Spleen (tissue), 11 donors: ENCODE measurements at regions not wholly inside any gene's neighbourhood (a gene's known extent, or its start where the extent isn't known, plus 50 kb on each side); places are given as distances from the start of the nearest gene placed in this dataset.

ENCODE experiments used
- DNase-seq: peaks from one replicate; pipeline ENCODE4 v3.0.0-alpha.2; 2020
- H3K27ac ChIP-seq, 8 donors: fragments of 200-600 bp; sonication (generic) in 7 of 8; 1 replicate in 4 of 8; 2 replicates in 4 of 8; pipeline versions ENCODE4 v1.5.0 to v1.8.0; 2016 to 2021; ENCODE audit warnings: inconsistent platforms in 4 of 8, mild to moderate bottlenecking in 4 of 8, moderate library complexity in 1 of 8
- H3K27me3 ChIP-seq, 7 donors: fragments of 200-600 bp; sonication (generic) in 6 of 7; replicated peaks in 1 of 7; 1 replicate in 4 of 7; 2 replicates in 3 of 7; pipeline versions ENCODE4 v1.5.0 to v1.8.0; 2016 to 2021; ENCODE audit warnings: inconsistent platforms in 3 of 7, mild to moderate bottlenecking in 1 of 7
- H3K36me3 ChIP-seq, 6 donors: fragments of 200-600 bp; sonication (generic) in 5 of 6; 1 replicate in 4 of 6; 2 replicates in 2 of 6; pipeline versions ENCODE4 v1.5.0 to v1.8.0; 2016 to 2021; ENCODE audit warnings: inconsistent platforms in 2 of 6
- H3K4me1 ChIP-seq, 6 donors: fragments of 200-600 bp; sonication (generic) in 5 of 6; 1 replicate in 3 of 6; 2 replicates in 3 of 6; pipeline versions ENCODE4 v1.5.0 to v1.8.0; 2016 to 2021; ENCODE audit warnings: inconsistent platforms in 3 of 6
- H3K4me3 ChIP-seq, 8 donors: fragments of 200-600 bp; sonication (generic) in 7 of 8; 1 replicate in 4 of 8; 2 replicates in 4 of 8; pipeline versions ENCODE4 v1.5.0 to v1.8.0; 2016 to 2021; ENCODE audit warnings: inconsistent platforms in 4 of 8, mild to moderate bottlenecking in 4 of 8, moderate library complexity in 2 of 8
- H3K9me3 ChIP-seq, 8 donors: fragments of 200-600 bp; sonication (generic) in 7 of 8; 1 replicate in 4 of 8; 2 replicates in 4 of 8; pipeline versions ENCODE4 v1.5.0 to v1.8.0; 2016 to 2021; ENCODE audit warnings: inconsistent platforms in 4 of 8
- POLR2A ChIP-seq, 3 donors: fragments of 450-650 bp; IDR thresholded peaks; one replicate each; pipeline ENCODE4 v1.5.1; 2017; ENCODE audit warnings: antibody characterized with exemption in 3 of 3, mild to moderate bottlenecking in 1 of 3
- POLR2AphosphoS5 ChIP-seq, 3 donors: sonication (generic); formaldehyde crosslinking; IDR thresholded peaks; one replicate each; pipeline ENCODE4 v1.5.1; 2017; ENCODE audit warnings: antibody characterized with exemption in 3 of 3
- WGBS, 5 donors: extraction: QIAGEN DNeasy Blood & Tissue Kit in 3 of 5; methylation state at CpG; one replicate each; pipeline versions ENCODE4 v1.1.5 to v1.1.7; 2013 to 2018; 5-methylcytosine and 5-hydroxymethylcytosine counted together
- intact Hi-C: fragments of 100-400 bp; cut with DNase I; formaldehyde crosslinking; loops from one replicate; pipeline ENCODE4 v1.15.0; 2023; ENCODE audit warnings: low total_unique reads
- TF ChIP-seq, protein P1 (sequence below), 11 experiments: fragments of 200-600 bp in 7 of 11; fragments of 450-650 bp in 4 of 11; sonication (generic) in 4 of 11; IDR thresholded peaks in 8 of 11; conservative IDR thresholded peaks in 3 of 11; 1 replicate in 7 of 11; 2 replicates in 4 of 11; pipeline versions ENCODE4 v1.4.0 to v1.8.0; 2016 to 2021; ENCODE audit warnings: antibody characterized with exemption in 11 of 11, inconsistent platforms in 4 of 11, mild to moderate bottlenecking in 1 of 11
- donor health status: healthy with polysubstance abuse.
- donor health status: DM: no; HTN: no; CAD: no; lungs with moderate emphysema.
- donor health status: DM: no; HTN: no; CAD: no.
- donor health status: Bipolar disorder and iron deficiency.
- donor health status: healthy.
- donor health status: DM: no; HTN: no; CAD: no.
- donor health status: DM: yes; HTN: yes; CAD: no.

DNA sequence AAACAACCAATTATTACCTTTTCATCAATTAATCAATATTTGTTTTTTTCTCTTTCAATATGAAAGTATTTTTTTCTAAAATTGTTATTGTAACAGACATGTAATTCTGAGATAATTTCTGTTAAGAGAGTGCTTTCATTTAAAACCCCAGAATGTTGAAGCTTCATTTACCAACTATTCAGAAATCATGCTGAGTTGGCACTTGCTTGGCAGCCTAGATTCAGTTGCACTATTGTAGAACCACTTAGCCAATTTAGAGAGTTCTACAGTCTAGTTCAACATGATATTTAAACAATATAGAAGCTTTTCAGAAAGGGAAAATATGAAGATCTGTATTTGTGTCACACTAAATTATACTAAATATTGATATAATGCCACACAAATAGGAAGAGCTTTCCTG, 56.1 kb upstream of the NKAIN2 start:
- H3K4me1 ChIP-seq, result no peaks in the 10 kb centered on the region
- intact Hi-C loops, result no loop called here
- H3K27me3 ChIP-seq, result no peaks in the 10 kb centered on the region
- H3K36me3 ChIP-seq, result no peaks in the 10 kb centered on the region
- H3K4me3 ChIP-seq, result no peak overlapping the region
- TF ChIP-seq POLR2A (IDR thresholded peaks at IDR 0.05) (no peak), POLR2AphosphoS5 (IDR thresholded peaks at IDR 0.05) (no peak)
- TF ChIP-seq, protein P1, sequence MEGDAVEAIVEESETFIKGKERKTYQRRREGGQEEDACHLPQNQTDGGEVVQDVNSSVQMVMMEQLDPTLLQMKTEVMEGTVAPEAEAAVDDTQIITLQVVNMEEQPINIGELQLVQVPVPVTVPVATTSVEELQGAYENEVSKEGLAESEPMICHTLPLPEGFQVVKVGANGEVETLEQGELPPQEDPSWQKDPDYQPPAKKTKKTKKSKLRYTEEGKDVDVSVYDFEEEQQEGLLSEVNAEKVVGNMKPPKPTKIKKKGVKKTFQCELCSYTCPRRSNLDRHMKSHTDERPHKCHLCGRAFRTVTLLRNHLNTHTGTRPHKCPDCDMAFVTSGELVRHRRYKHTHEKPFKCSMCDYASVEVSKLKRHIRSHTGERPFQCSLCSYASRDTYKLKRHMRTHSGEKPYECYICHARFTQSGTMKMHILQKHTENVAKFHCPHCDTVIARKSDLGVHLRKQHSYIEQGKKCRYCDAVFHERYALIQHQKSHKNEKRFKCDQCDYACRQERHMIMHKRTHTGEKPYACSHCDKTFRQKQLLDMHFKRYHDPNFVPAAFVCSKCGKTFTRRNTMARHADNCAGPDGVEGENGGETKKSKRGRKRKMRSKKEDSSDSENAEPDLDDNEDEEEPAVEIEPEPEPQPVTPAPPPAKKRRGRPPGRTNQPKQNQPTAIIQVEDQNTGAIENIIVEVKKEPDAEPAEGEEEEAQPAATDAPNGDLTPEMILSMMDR (IDR thresholded peaks at IDR 0.05 in 8 of 11, conservative IDR thresholded peaks at IDR 0.05 in 3 of 11), result no peak
- no peak overlapping the region for H3K27ac ChIP-seq
- H3K9me3 ChIP-seq, result no peaks in the 10 kb centered on the region
- no peak for DNase-seq

DNA sequence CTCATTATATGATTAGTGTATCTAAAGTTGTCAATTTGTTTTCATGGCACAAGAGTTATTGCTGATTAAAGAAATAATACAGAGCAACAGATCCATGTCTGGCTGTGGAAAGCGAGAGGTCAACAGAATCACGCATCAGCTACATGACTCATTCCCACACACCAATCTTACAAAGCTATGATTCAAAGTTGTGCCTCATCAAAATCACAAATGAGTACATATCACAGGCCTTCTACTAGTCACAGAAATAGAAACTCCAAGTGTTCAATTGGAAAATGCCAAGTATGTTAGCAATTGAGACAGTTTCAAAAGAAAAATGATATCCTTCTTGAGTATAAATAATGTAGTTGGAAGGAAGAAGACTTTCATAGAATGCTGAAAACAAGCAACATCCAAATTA, 57.8 kb upstream of the NKAIN2 start:
- intact Hi-C loops, result no loop called here
- no peaks in the 10 kb centered on the region for H3K9me3 ChIP-seq
- H3K36me3 ChIP-seq, result no peaks in the 10 kb centered on the region
- no peak for DNase-seq
- 78 to 89% (median 85%) methylated on average over 2 of the region's 2 CpGs for WGBS, 5 donors
- H3K27me3 ChIP-seq, result no peaks in the 10 kb centered on the region
- no peak overlapping the region for H3K27ac ChIP-seq
- H3K4me3 ChIP-seq, result no peak overlapping the region
- TF ChIP-seq POLR2AphosphoS5 (IDR thresholded peaks at IDR 0.05), result no peak
- TF ChIP-seq, protein P1 (IDR thresholded peaks at IDR 0.05 in 8 of 11, conservative IDR thresholded peaks at IDR 0.05 in 3 of 11), result no peak
- no peak for TF ChIP-seq POLR2A (IDR thresholded peaks at IDR 0.05)
- no peaks in the 10 kb centered on the region for H3K4me1 ChIP-seq

DNA sequence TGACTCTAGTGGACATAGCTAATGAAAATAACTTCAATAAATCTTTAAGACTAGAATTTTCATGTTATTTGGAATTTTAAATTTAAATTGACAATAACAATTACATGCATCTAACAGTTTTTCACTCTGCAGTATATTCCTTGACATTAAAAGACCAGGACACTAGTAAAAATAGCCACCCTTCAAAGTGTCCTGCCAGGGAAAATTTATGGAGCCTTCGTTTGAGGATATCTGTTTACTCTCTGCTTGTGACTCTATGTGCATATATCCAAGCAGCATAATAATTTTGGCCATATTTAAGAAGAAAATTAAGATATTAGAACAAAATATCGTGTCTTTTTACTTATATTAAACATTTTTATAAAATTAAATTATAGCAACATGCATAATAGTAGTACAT, 58.8 kb upstream of the NKAIN2 start:
- no peaks in the 10 kb centered on the region for H3K9me3 ChIP-seq
- DNase-seq, result no peak
- no peaks in the 10 kb centered on the region for H3K36me3 ChIP-seq
- 59 to 77% (median 67%) methylated on average over 2 of the region's 2 CpGs for WGBS, 5 donors
- TF ChIP-seq, protein P1 (IDR thresholded peaks at IDR 0.05 in 8 of 11, conservative IDR thresholded peaks at IDR 0.05 in 3 of 11), result no peak
- TF ChIP-seq POLR2AphosphoS5 (IDR thresholded peaks at IDR 0.05) (no peak), POLR2A (IDR thresholded peaks at IDR 0.05) (no peak)
- no peaks in the 10 kb centered on the region for H3K27me3 ChIP-seq
- no peak overlapping the region for H3K27ac ChIP-seq
- intact Hi-C loops, result no loop called here
- no peak overlapping the region for H3K4me3 ChIP-seq
- H3K4me1 ChIP-seq, result no peaks in the 10 kb centered on the region

DNA sequence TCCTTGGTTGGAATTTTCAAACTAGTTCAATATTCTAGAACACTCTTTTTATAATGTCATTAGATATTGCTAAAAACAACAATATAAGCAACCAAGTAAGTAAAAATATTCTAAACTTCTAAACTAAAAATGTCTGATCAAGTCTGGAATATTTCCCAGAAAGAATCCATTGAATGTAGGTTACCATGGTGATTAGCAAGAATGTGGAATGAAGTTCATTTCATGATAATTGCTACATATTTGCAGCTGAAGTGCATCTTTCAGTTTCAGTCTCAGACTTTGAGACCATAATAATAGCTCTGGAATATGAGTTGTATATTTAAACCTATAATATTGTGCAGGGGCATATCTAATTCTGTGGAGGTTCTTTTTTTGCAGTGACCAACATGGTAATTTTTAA, 61.0 kb upstream of the NKAIN2 start:
- Histone ChIP-seq H3K4me1 (no peaks in the 10 kb centered on the region), H3K4me3 (no peak overlapping the region), H3K9me3 (no peaks in the 10 kb centered on the region), H3K36me3 (no peaks in the 10 kb centered on the region), H3K27ac (no peak overlapping the region), H3K27me3 (no peaks in the 10 kb centered on the region)
- no peak for DNase-seq
- intact Hi-C loops, result no loop called here
- TF ChIP-seq POLR2A (IDR thresholded peaks at IDR 0.05) (no peak), POLR2AphosphoS5 (IDR thresholded peaks at IDR 0.05) (no peak)
- TF ChIP-seq, protein P1 (IDR thresholded peaks at IDR 0.05 in 8 of 11, conservative IDR thresholded peaks at IDR 0.05 in 3 of 11), result no peak
